HG03139 (cell line): ENCODE measurements at regions not wholly inside any gene's neighbourhood (a gene's known extent, or its start where the extent isn't known, plus 50 kb on each side); places are given as distances from the start of the nearest gene placed in this dataset.

Source experiments
- ATAC-seq: cut with Tn5 transposase; IDR thresholded peaks from one replicate; pipeline ENCODE4 v1.9.1; 2021; ENCODE audit not compliant: unreplicated experiment

- ATAC-seq, result no peak
Measured at GRCh38 chr7:110593355-110593754, 497.6 kb upstream of the LRRN3 start.

GRCh38 chr7:110595694-110596093 lies 495.2 kb upstream of the LRRN3 start:
- ATAC-seq, result no peak

GRCh38 chr7:110600956-110601355 lies 490.0 kb upstream of the LRRN3 start:
- ATAC-seq, result no peak

DNA sequence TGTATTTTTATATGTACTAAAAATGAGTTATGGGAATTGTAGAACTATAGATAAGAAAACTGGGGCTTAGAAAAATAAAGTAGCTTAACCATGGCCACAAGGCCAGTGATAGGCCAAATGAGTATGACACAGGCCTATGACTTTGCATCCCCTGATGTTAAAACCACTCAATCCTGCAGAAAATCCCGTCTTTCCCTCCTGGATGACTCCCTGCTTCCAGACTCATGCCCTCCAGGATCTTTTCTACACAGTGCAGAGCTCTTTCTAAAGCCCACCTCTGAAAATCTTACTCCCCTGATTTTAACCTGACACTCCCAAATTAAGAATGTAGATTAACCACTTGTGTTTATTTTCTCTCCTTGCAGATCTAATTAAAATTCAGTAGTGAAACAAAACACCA lies 489.2 kb upstream of the LRRN3 start:
- no peak for ATAC-seq

- no peak for ATAC-seq
Measured at GRCh38 chr7:110604206-110604605, 486.7 kb upstream of the LRRN3 start.

GRCh38 chr7:110604885-110605284 lies 486.0 kb upstream of the LRRN3 start:
- no peak for ATAC-seq

GRCh38 chr7:110607050-110607857 lies 483.7 kb upstream of the LRRN3 start:
- ATAC-seq, result no peak

- ATAC-seq, result no peak
Measured at GRCh38 chr7:110609336-110609735, 481.6 kb upstream of the LRRN3 start.

- ATAC-seq, result no peak
Measured at GRCh38 chr7:110612680-110613079, 478.2 kb upstream of the LRRN3 start.
